ENCODE measurements at regions not wholly inside any gene's neighbourhood (a gene's known extent, or its start where the extent isn't known, plus 50 kb on each side); places are given as distances from the start of the nearest gene placed in this dataset.
"Not testable (repeated sequence)": the region's sequence is repeated elsewhere in the genome, so short reads cannot be mapped to it uniquely, and the experiment has no call there.

GRCh38 chr18:67788310-67789164, 272.0 kb upstream of the DSEL start:
- no peaks in the 10 kb centered on the region for H3K27me3 ChIP-seq (ENCODE audit: control insufficient read depth in 1 of 2, insufficient read depth in 2 of 2, low read length in 1 of 2)
- H3K27ac ChIP-seq (ENCODE audit: low read depth in 1 of 2, low read length in 2 of 2), result no peak overlapping the region
- ATAC-seq (ENCODE audit: low FRiP score) (peak; percentile 11), DNase-seq (no peak)
- H3K36me3 ChIP-seq (ENCODE audit: control insufficient read depth in 1 of 2, insufficient read depth in 2 of 2, low read length in 1 of 2), result no peaks in the 10 kb centered on the region
- intact Hi-C loops (cut with DNase I), result no loop called here
- 67 to 74% methylated on average over 12 of the region's 12 CpGs for WGBS, 2 donors
- no peak overlapping the region for H3K4me3 ChIP-seq (ENCODE audit: low read length in 2 of 2)
- no peaks in the 10 kb centered on the region for H3K9me3 ChIP-seq (ENCODE audit: control insufficient read depth, low read length)
- H3K4me1 ChIP-seq (ENCODE audit: control insufficient read depth in 1 of 2, insufficient read depth in 2 of 2, low read length in 2 of 2), result peaks cover 2 to 4% of the 10 kb centered on the region in 2 donors

- Histone ChIP-seq H3K4me1 (ENCODE audit: control insufficient read depth in 1 of 2, insufficient read depth in 2 of 2, low read length in 2 of 2) (no peaks in the 10 kb centered on the region), H3K4me3 (ENCODE audit: low read length in 2 of 2) (no peak overlapping the region), H3K9me3 (ENCODE audit: control insufficient read depth, low read length) (no peaks in the 10 kb centered on the region), H3K27me3 (ENCODE audit: control insufficient read depth in 1 of 2, insufficient read depth in 2 of 2, low read length in 1 of 2) (no peaks in the 10 kb centered on the region), H3K36me3 (ENCODE audit: control insufficient read depth in 1 of 2, insufficient read depth in 2 of 2, low read length in 1 of 2) (no peaks in the 10 kb centered on the region), H3K27ac (ENCODE audit: low read depth in 1 of 2, low read length in 2 of 2) (no peak overlapping the region)
- ATAC-seq (ENCODE audit: low FRiP score) (no peak), DNase-seq (no peak)
- WGBS, 2 donors, result 94 to 95% methylated on average over 1 of the region's 1 CpG
- intact Hi-C loops (cut with DNase I), result no loop called here
Observed at GRCh38 chr18:67783196-67783946, 266.9 kb upstream of the DSEL start.

GRCh38 chr18:67778016-67778415, 261.5 kb upstream of the DSEL start:
- H3K9me3 ChIP-seq (ENCODE audit: control insufficient read depth, low read length), result no peaks in the 10 kb centered on the region
- no peaks in the 10 kb centered on the region for H3K4me1 ChIP-seq (ENCODE audit: control insufficient read depth in 1 of 2, insufficient read depth in 2 of 2, low read length in 2 of 2)
- no peak overlapping the region for H3K27ac ChIP-seq (ENCODE audit: low read depth in 1 of 2, low read length in 2 of 2)
- H3K4me3 ChIP-seq (ENCODE audit: low read length in 2 of 2), result no peak overlapping the region
- intact Hi-C loops (cut with DNase I), result no loop called here
- H3K36me3 ChIP-seq (ENCODE audit: control insufficient read depth in 1 of 2, insufficient read depth in 2 of 2, low read length in 1 of 2), result no peaks in the 10 kb centered on the region
- ATAC-seq (ENCODE audit: low FRiP score), result no peak
- no peaks in the 10 kb centered on the region for H3K27me3 ChIP-seq (ENCODE audit: control insufficient read depth in 1 of 2, insufficient read depth in 2 of 2, low read length in 1 of 2)
- 81 to 85% methylated on average over 3 of the region's 3 CpGs for WGBS, 2 donors
- no peak for DNase-seq

GRCh38 chr18:67776929-67777328, 260.4 kb upstream of the DSEL start:
- DNase-seq, result no peak
- 46 to 47% methylated on average over 3 of the region's 3 CpGs for WGBS, 2 donors
- no peaks in the 10 kb centered on the region for H3K36me3 ChIP-seq (ENCODE audit: control insufficient read depth in 1 of 2, insufficient read depth in 2 of 2, low read length in 1 of 2)
- ATAC-seq (ENCODE audit: low FRiP score), result no peak
- H3K4me3 ChIP-seq (ENCODE audit: low read length in 2 of 2), result no peak overlapping the region
- H3K9me3 ChIP-seq (ENCODE audit: control insufficient read depth, low read length), result no peaks in the 10 kb centered on the region
- H3K27me3 ChIP-seq (ENCODE audit: control insufficient read depth in 1 of 2, insufficient read depth in 2 of 2, low read length in 1 of 2), result no peaks in the 10 kb centered on the region
- intact Hi-C loops (cut with DNase I), result no loop called here
- H3K4me1 ChIP-seq (ENCODE audit: control insufficient read depth in 1 of 2, insufficient read depth in 2 of 2, low read length in 2 of 2), result no peaks in the 10 kb centered on the region
- H3K27ac ChIP-seq (ENCODE audit: low read depth in 1 of 2, low read length in 2 of 2), result no peak overlapping the region

GRCh38 chr18:67771271-67771670, 254.8 kb upstream of the DSEL start:
- no peaks in the 10 kb centered on the region for H3K27me3 ChIP-seq (ENCODE audit: control insufficient read depth in 1 of 2, insufficient read depth in 2 of 2, low read length in 1 of 2)
- H3K4me3 ChIP-seq (ENCODE audit: low read length in 2 of 2), result no peak overlapping the region
- H3K4me1 ChIP-seq (ENCODE audit: control insufficient read depth in 1 of 2, insufficient read depth in 2 of 2, low read length in 2 of 2), result no peaks in the 10 kb centered on the region
- H3K9me3 ChIP-seq (ENCODE audit: control insufficient read depth, low read length), result no peaks in the 10 kb centered on the region
- DNase-seq (no peak), ATAC-seq (ENCODE audit: low FRiP score) (no peak)
- no peaks in the 10 kb centered on the region for H3K36me3 ChIP-seq (ENCODE audit: control insufficient read depth in 1 of 2, insufficient read depth in 2 of 2, low read length in 1 of 2)
- H3K27ac ChIP-seq (ENCODE audit: low read depth in 1 of 2, low read length in 2 of 2), result no peak overlapping the region
- intact Hi-C loops (cut with DNase I), result no loop called here
- WGBS, 2 donors, result 92% methylated on average over 2 of the region's 2 CpGs

GRCh38 chr18:67770520-67770919, 254.0 kb upstream of the DSEL start:
- intact Hi-C loops (cut with DNase I), result no loop called here
- Histone ChIP-seq H3K4me3 (ENCODE audit: low read length in 2 of 2) (no peak overlapping the region), H3K4me1 (ENCODE audit: control insufficient read depth in 1 of 2, insufficient read depth in 2 of 2, low read length in 2 of 2) (no peaks in the 10 kb centered on the region), H3K36me3 (ENCODE audit: control insufficient read depth in 1 of 2, insufficient read depth in 2 of 2, low read length in 1 of 2) (no peaks in the 10 kb centered on the region), H3K27ac (ENCODE audit: low read depth in 1 of 2, low read length in 2 of 2) (no peak overlapping the region), H3K9me3 (ENCODE audit: control insufficient read depth, low read length) (no peaks in the 10 kb centered on the region), H3K27me3 (ENCODE audit: control insufficient read depth in 1 of 2, insufficient read depth in 2 of 2, low read length in 1 of 2) (no peaks in the 10 kb centered on the region)
- ATAC-seq (ENCODE audit: low FRiP score) (no peak), DNase-seq (no peak)
- 85 to 88% methylated on average over 5 of the region's 5 CpGs for WGBS, 2 donors

- intact Hi-C loops (cut with DNase I), result no loop called here
- H3K36me3 ChIP-seq (ENCODE audit: control insufficient read depth in 1 of 2, insufficient read depth in 2 of 2, low read length in 1 of 2), result no peaks in the 10 kb centered on the region
- no peak for DNase-seq
- H3K9me3 ChIP-seq (ENCODE audit: control insufficient read depth, low read length), result no peaks in the 10 kb centered on the region
- ATAC-seq (ENCODE audit: low FRiP score), result no peak
- H3K27me3 ChIP-seq (ENCODE audit: control insufficient read depth in 1 of 2, insufficient read depth in 2 of 2, low read length in 1 of 2), result no peaks in the 10 kb centered on the region
- H3K27ac ChIP-seq (ENCODE audit: low read depth in 1 of 2, low read length in 2 of 2), result no peak overlapping the region
- H3K4me1 ChIP-seq (ENCODE audit: control insufficient read depth in 1 of 2, insufficient read depth in 2 of 2, low read length in 2 of 2), result no peaks in the 10 kb centered on the region
- H3K4me3 ChIP-seq (ENCODE audit: low read length in 2 of 2), result no peak overlapping the region
Observed at GRCh38 chr18:67766930-67767329, 250.4 kb upstream of the DSEL start.

- intact Hi-C loops (cut with DNase I); ATAC-seq (ENCODE audit: low FRiP score): not testable (repeated sequence)
- 97 to 100% methylated on average over 1 of the region's 1 CpG for WGBS, 2 donors
Observed at GRCh38 chr18:67752211-67752610, 235.7 kb upstream of the DSEL start.

GRCh38 chr18:67742954-67743353, 226.4 kb upstream of the DSEL start:
- H3K27ac ChIP-seq (ENCODE audit: low read depth in 1 of 2, low read length in 2 of 2), result no peak overlapping the region
- H3K4me1 ChIP-seq (ENCODE audit: control insufficient read depth in 1 of 2, insufficient read depth in 2 of 2, low read length in 2 of 2), result no peaks in the 10 kb centered on the region
- intact Hi-C loops (cut with DNase I), result no loop called here
- ATAC-seq (ENCODE audit: low FRiP score) (no peak), DNase-seq (no peak)
- no peaks in the 10 kb centered on the region for H3K36me3 ChIP-seq (ENCODE audit: control insufficient read depth in 1 of 2, insufficient read depth in 2 of 2, low read length in 1 of 2)
- no peak overlapping the region for H3K4me3 ChIP-seq (ENCODE audit: low read length in 2 of 2)
- no peaks in the 10 kb centered on the region for H3K27me3 ChIP-seq (ENCODE audit: control insufficient read depth in 1 of 2, insufficient read depth in 2 of 2, low read length in 1 of 2)
- WGBS, 2 donors, result 81 to 91% methylated on average over 1 of the region's 1 CpG
- H3K9me3 ChIP-seq (ENCODE audit: control insufficient read depth, low read length), result no peaks in the 10 kb centered on the region

More at GRCh38 chr18:67752211-67752610, 235.7 kb upstream of the DSEL start:
- H3K36me3 ChIP-seq (ENCODE audit: control insufficient read depth in 1 of 2, insufficient read depth in 2 of 2, low read length in 1 of 2); H3K9me3 ChIP-seq (ENCODE audit: control insufficient read depth, low read length); H3K27me3 ChIP-seq (ENCODE audit: control insufficient read depth in 1 of 2, insufficient read depth in 2 of 2, low read length in 1 of 2); DNase-seq; H3K4me1 ChIP-seq (ENCODE audit: control insufficient read depth in 1 of 2, insufficient read depth in 2 of 2, low read length in 2 of 2); H3K27ac ChIP-seq (ENCODE audit: low read depth in 1 of 2, low read length in 2 of 2); H3K4me3 ChIP-seq (ENCODE audit: low read length in 2 of 2): not testable (repeated sequence)

Data from aorta (tissue), 5 donors.